ENCODE measurements at regions not wholly inside any gene's neighbourhood (a gene's known extent, or its start where the extent isn't known, plus 50 kb on each side); places are given as distances from the start of the nearest gene placed in this dataset.
"Not testable (repeated sequence)": the region's sequence is repeated elsewhere in the genome, so short reads cannot be mapped to it uniquely, and the experiment has no call there.

DNA sequence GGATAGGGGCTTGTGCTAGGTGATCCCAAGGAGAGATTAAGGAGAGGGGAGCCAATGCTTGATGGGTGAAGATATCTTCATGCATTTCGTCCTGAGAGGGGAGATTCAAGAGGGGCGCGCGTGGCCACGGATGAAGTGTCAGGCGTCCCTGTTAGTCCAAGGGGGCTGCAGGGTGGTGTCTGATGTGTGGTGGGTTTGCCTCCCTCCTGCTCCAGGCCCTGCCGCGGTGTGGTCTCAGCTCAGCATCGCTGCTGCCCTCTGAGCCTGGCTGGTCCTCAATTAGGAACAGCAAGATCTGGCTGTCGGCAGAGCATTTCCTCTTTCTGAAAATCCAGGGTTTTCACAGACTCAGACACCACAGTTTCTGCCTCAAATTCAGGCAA lies 318.0 kb downstream of the THBS2 start:
- intact Hi-C loops (cut with DNase I): no loop called here
- DNase-seq: no peak

DNA sequence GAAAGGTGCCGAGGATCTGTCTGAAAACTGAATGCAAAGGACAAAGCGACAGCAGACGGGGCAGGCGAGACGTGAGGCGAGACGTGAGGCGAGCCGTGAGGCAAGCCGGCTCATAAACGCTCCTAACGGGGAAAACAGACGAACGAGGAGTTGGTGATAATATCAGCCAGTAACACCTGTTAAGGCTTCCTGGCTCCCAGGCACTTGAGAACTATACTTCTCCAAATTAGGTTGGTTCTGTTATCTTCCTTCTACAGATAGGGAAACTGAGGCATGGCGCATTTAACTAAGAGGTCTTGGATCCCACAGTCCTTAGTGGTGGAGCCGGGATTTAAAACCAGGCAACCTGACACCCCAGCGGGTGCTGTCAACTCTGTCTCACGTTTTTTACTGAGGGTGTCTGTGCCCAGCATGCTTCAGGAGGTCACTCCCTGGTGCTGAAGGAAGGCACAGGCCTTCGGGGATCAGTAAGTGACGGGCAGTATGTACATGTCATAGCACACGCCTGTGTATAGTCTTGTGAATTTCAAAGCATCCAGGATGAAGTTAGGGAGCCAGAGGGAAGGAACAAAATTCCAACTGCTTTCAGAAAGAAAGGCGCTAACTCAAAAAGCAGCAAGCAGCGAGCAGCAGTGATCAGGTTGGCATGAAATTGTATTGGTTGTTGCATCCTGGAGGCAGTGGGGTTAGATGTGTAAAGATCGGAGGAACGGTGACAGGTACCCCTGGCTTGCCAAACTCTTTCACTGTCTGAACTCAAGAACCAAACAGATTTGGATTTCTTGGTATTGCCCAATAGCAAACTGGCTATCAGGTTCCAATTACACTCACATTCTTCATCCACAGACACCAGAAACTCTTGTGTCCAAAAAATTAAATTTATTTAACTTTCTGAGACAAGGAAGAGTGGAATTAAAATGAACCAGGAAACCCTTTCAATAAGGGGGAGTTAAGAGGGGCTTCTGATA lies 318.7 kb downstream of the THBS2 start:
- intact Hi-C loops (cut with DNase I): no loop called here
- DNase-seq: no peak

DNA sequence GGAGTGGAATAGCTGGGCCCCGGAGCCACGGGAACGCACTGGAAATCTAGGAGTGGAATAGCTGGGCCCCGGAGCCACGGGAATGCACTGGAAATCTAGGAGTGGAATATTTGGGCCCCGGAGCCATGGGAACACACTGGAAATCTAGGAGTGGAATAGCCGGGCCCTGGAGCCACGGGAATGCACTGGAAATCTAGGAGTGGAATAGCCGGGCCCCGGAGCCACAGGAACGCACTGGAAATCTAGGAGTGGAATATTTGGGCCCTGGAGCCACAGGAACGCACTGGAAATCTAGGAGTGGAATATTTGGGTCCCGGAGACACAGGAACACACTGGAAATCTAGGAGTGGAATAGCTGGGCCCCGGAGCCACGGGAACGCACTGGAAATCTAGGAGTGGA lies 321.5 kb downstream of the THBS2 start:
- intact Hi-C loops (cut with DNase I); DNase-seq: not testable (repeated sequence)

DNA sequence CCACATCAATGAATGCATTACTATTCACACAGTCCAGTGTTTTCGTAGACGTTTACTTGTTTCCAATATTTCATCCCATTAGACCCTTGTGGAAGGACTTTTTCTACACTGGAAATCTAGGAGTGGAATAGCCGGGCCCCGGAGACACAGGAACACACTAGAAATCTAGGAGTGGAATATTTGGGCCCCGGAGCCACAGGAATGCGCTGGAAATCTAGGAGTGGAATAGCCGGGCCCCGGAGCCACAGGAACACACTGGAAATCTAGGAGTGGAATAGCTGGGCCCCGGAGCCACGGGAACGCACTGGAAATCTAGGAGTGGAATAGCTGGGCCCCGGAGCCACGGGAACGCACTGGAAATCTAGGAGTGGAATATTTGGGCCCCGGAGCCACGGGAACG lies 322.6 kb downstream of the THBS2 start:
- DNase-seq; intact Hi-C loops (cut with DNase I): not testable (repeated sequence)

DNA sequence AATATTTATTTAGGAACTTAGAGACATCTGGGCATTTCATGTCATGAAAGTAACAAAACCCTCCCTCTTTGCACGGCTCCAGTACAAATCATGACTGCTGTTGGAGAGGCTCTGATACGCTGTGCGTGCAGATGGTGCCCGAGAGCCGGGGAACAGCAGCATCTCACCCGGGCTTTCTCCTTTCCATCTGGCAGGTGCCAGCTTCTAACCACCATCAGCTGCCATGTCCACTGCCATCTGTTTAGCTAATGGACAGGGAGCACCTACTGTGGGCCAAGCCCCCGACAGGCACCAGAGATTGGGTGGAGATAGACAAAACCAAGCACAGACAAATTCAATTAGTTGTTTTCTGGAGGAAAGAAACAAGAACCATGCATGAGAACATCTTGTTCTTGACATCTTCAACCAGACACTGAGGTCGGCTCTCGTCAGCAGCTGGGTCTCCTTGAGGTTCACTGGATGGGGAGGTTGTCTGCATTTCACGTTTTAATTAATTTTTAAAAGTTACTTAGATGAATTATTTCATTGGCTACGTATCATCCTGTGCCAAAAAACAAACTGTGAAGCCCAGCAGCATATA lies 323.7 kb downstream of the THBS2 start:
- intact Hi-C loops (cut with DNase I): no loop called here
- DNase-seq: no peak

DNA sequence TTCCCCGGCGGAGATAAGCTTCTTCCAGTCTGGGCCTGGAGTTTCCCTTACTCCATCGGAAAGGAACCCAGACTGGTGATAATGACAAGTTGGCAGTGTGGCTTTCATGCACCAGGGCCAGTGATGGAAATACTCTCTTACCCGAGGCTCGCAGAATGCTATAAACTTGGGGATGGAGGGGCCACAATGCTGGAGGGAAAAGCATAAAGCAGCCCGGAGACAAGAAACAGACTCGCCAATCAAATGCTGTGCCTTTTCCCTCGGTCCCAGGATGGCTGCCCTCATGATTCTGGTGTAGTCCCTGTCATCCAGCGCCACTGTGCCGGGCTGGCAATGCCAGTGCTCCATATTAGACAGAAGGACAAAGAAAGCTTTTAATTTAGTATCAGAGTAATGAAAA lies 325.6 kb downstream of the THBS2 start:
- peak in 1 of 42 donors; percentile 10 for DNase-seq
- intact Hi-C loops (cut with DNase I): no loop called here

DNA sequence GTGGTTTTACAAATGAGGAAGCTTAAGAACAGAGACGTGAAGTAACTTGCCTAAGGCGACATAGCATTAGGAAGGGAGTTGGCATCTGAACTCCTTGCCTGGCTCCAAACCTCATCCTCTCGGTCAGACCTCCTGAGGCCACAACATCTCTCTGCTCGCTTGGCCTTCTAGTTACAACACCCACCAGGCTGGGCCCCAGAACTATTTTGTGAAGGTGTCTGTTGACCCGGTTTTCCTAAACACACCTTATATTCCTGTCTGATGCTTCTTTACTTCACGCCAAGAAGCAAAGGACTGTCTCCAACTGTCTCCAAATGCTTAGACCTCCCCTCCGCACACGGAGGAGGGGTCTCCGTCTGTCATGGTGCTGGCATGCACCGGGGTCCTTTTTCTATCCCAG lies 326.6 kb downstream of the THBS2 start:
- intact Hi-C loops (cut with DNase I): no loop called here

DNA sequence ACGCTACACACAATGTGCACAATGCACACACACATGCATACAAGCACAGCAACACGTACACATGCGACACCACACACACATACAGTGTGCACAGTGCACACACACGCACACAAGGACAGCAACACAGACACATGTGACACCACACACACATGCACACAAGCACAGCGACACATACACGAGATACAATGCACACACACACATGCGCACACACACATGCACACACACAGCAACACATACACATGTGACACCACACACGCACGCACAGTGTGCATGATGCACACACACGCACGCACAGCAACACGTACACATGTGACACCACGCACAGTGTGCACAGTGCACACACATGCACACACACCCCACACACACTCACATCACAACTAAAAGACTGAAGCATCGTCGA lies 327.3 kb downstream of the THBS2 start:
- peak in 1 of 42 donors; percentile 3 for DNase-seq
- intact Hi-C loops (cut with DNase I): no loop called here

More for the DNA sequence above, 326.6 kb downstream of the THBS2 start:
- DNase-seq: peak in 1 of 42 donors; percentile 25

DNA sequence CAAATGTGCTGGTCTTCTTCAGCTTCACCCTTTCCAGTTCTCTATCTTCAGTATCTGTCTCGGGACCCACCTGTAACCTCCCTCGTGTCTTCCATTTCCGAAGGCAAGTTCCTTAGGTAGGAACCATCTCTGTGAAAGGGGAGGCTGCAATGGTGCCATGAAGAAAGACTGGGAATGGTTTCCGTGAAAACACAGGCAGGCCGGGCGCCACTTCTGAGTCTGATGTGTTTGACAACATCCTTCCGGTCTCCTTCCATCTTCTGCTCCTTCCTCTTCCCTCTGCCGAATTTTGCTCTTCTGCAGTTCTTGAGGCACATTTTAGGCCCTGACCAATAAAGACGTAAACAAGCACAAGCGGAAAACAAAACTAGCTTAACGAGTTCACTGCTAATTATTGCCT lies 328.0 kb downstream of the THBS2 start:
- DNase-seq: peak in 1 of 42 donors; percentile 13
- intact Hi-C loops (cut with DNase I): no loop called here

DNA sequence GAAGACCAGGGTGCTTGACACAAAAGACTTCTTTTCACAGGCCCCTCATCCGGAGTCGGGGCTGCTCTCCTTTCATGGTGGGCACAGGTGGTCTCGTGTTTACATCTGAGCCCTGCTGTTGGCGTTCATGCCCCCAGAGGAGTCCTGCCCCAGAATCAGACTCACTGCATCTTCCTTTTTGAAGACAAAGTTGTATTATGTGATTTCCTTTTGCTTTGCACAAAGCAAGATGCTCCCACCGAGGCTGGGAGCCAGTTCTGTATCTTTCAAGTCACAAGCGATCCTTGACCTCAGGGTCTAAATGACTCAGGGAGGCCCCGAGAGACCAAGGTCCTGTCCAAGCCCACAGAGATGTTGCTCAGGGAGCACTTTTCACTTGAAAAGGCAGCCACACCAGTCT lies 330.5 kb downstream of the THBS2 start:
- intact Hi-C loops (cut with DNase I): no loop called here

DNA sequence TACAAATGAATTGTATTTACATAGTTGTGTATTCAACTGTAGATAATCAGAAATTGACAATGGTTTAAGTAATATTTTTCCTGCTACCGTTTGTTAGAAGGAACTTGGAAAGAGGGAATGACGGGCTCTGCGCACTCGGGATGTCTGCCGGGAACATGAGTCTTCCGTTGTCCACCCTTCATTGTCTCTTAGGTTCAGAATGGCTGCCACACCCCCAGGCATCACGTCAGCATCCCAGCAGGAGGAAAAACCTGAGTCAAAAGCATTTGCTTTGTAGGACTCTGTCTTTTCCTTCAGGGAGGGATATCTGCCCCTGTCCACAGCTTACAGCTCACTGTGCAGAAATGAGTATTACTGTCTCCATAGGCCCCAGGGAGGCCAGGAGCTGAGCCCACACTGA lies 331.2 kb downstream of the THBS2 start:
- intact Hi-C loops (cut with DNase I): no loop called here
- DNase-seq: peak in 1 of 42 donors; percentile 7

More for the DNA sequence above, 330.5 kb downstream of the THBS2 start:
- peak in 1 of 42 donors; percentile 24 for DNase-seq

DNA sequence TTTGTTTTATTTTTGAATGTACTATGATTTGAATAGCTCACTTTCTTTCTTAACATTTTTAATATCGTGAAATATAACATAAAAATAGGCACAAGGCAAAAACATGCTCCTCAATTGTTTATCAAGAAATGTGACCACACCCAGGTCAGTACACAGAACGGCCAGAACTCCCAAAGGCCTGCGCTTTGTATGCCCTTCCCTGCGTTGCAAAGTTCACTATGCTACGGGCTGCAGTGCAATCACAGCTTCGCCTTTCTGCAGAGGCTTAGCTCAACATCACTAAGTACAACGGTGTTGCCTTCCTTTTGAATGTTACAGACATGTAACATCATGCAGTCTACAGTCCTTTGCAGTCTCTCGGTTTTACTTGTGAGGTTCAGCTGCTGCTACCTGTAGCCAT lies 333.4 kb downstream of the THBS2 start:
- DNase-seq: no peak
- intact Hi-C loops (cut with DNase I): no loop called here

DNA sequence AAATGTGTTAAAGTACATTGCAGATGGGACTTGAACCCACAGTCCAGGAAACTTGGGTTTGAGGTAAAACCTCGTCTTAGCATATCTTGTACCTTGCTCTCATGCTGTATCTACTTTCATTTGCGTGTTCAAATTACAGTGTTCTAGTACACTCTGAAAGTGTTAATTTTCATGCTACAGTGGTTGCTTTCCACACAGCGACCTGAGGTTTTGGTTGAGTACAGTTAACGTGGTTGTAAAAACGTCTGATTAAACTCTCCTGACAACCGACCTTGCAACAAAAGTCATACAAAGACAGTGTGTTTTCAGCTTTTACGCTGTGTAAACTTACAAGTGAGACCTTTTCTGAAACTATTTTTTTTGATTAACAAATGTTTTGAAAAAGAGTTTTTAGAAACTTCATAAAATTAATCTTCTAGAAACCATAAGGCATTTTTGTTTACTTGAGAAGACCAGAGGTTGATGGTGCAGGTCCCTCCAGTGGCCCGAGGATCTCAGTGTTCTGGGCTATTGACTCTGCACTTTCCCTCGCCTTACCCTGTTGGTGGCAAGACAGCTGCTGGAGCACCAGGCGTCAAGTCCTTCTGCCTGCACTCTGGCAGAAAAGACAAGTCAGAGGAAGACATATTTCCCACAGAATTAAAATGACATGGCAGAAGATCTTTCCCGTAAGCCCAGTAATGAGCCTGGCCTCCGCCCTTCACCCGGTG lies 334.0 kb downstream of the THBS2 start:
- intact Hi-C loops (cut with DNase I): no loop called here
- no peak for DNase-seq

DNA sequence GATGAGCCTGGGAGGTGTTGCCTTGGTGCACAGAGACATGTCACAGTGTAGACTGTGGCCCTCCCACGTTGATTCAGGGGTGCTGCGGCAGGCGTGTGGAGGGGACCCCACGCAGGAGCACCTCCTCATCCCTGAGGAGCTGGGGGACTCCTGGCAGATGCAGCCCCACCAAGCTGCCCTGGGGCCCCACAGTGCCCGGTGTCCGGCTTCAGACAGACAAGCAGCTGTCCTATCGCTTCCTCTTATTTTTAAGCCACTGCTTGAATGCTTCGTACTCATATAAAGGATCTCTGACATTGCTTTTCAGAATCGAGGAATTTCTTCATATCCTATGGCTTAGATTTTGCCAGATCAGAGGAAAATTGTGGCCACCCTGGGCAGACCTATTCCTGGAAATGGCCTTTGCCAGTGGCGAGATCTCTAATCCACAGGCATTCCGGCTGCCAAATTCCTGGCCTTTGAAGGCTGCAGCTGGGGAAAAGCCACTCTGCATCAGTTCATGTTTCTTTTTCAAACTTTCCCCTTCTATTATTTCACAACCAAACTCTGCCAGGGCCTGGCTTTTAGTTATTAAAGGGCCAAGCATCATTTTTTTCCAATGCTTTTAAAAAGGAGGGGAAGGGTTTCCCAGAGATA lies 337.0 kb downstream of the THBS2 start:
- intact Hi-C loops (cut with DNase I): no loop called here
- DNase-seq: peak in 5 of 42 donors; percentile 7 to 45 (median 13)

DNA sequence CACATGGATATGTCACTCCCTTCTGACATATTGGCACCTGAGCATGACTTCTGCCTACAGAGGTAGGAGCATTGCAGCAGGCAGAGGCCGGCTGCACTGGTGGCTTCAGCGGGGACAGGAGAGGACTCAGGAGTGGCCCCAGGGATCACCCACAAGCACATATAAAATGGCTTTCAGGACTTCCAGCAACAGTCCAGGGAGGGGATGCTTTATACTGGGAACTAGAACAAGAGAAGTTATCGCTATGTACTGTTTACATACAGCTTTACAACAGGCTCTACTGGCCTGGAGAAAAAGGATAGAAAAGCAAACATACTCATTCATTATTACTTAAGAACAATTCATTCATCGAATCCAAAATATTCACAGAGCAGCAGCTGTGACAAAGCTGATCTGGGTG lies 337.8 kb downstream of the THBS2 start:
- no peak for DNase-seq
- intact Hi-C loops (cut with DNase I): no loop called here

DNA sequence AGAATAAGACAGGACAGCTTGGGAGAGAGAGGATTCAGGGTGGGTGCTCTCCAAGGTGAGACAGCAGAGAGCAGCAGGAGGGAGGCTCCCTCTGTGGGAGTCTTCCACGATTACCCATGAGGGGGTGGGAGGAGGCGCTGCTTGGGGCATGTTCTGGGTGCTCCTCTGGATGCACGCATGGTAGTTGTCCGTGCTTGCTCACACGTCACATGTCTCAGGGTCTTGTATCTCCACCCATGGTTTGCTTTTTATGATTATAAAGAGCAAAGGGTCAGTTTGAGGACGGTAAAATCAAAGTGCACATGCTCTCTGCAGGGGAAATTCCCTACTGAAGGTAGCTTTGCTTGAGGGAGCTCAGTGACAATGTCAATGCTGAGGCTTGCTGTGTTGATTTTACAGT lies 338.4 kb downstream of the THBS2 start:
- peak in 15 of 42 donors; percentile 13 to 65 (median 22) for DNase-seq
- intact Hi-C loops (cut with DNase I): no loop called here

DNA sequence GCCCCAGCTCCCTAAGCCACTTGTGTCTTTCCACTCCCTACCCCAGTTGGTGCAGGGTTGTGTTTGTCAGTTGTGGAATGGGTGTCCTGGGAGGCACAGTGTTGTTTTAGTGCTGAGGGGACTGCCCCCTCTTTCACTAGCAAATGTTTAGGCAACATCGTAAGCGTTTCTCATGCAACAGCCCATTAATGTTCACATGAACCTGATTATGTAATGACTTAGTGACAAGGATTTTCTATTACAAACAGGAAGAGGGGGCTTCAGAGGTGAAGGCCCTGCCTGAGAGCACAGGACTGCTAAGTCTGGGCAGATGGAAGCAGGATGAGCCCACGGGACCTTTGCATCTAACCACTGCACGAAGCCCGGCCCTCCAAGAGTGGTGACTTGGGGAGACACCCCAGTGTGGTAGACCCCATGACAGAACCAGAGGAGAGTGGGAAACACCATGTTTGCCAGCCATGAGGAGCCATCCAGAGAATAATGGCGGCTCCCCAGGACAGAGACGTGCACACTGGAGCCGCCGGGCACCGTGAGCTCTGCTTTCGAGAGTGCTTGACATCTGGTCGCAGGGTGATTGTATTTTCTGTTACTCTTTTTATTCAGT lies 339.7 kb downstream of the THBS2 start:
- intact Hi-C loops (cut with DNase I): no loop called here
- no peak for DNase-seq

DNA sequence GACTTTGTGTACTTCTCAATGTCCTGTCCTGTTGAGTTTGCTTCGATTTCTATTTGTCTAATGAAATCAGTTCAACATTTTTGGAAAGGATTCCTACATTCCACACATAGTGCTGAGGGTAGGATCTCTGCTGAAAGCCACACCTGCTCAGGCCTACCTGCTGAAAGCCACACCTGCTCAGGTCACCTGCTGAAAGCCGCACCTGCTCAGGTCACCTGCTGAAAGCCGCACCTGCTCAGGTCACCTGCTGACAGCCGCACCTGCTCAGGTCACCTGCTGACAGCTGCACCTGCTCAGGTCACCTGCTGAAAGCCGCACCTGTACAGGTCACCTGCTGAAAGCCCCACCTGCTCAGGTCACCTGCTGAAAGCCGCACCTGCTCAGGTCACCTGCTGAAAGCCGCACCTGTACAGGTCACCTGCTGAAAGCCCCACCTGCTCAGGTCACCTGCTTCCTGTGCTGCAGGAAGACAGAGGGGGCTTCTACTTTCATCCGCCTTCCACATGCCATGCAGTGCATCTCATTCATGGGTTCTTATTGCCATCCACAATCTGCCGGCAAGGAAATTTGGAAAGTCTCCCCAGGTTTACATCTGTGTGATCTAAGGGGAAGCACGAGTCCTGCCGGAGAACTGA lies 340.3 kb downstream of the THBS2 start:
- intact Hi-C loops (cut with DNase I); DNase-seq: not testable (repeated sequence)

DNA sequence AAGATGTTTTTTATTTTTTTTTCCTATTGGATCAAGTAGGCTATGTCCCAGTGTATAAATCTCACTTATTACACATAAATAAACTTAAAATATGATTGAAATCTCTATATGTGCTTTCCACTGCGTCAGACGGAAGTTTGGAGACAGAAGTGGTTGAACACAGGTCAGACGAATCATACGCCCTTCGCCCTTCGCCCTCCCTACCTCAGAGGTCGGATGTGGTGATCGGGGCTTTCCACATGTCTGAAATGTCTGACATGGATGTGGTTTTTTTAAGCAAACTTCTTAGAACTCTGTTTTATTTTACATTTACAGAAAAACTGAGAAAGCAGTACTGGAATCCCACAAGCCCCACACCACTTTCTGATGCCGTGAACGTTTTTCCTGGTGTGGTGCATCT lies 344.4 kb downstream of the THBS2 start:
- intact Hi-C loops (cut with DNase I): no loop called here
- DNase-seq: no peak
